ENCODE measurements at regions not wholly inside any gene's neighbourhood (a gene's known extent, or its start where the extent isn't known, plus 50 kb on each side); places are given as distances from the start of the nearest gene placed in this dataset.

DNA sequence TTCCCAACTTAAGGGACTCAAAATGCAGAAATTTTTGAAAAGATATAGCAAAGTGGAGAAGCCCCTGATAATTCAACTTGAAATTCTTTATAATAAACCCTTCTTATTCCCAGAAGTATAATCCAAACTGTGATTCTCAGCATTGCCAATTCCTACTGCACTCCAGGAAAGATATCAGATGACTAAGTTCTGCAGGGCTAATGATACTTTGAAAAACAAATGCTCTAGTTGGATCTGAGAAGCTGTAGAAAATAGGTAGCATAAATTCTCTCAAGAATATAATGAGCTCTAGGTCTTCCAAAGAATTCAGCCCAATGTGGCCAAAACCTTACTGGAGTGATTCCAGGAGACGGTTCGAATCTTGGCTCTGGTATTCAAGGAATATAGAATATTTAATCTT lies 294.0 kb upstream of the PTBP2 start:
- TF ChIP-seq EZH2 (IDR thresholded peaks at IDR 0.05; ENCODE audit: low read length) = no peak
- no peak for TF ChIP-seq CTCF (optimal IDR thresholded peaks at IDR 0.05 in 1 of 3, IDR thresholded peaks at IDR 0.05 in 1 of 3, conservative IDR thresholded peaks at IDR 0.05 in 1 of 3; ENCODE audit: extremely low read depth in 1 of 3, insufficient read depth in 2 of 3, low read length in 3 of 3)

Data from keratinocyte (primary cell).